OCI-LY7 (cell line): ENCODE measurements at regions not wholly inside any gene's neighbourhood (a gene's known extent, or its start where the extent isn't known, plus 50 kb on each side); places are given as distances from the start of the nearest gene placed in this dataset.

ENCODE experiments used
- BruUV-seq: library from RNA; stranded (reverse); fragments of 400-500 nt; replicated peaks from 2 replicates; lab custom pipeline; 2021; lab: Mats Ljungman, UMichigan
- CTCF ChIA-PET: fragments of 300-600 bp; sonication (Branson Sonifier 250); formaldehyde crosslinking; loops from one replicate; lab custom pipeline; 2022; ENCODE audit warnings: antibody characterized with exemption; ENCODE audit not compliant: unreplicated experiment; lab: Charles Lee
- POLR2A ChIA-PET: fragments of 300-600 bp; sonication (Branson Sonifier 250); formaldehyde crosslinking; loops from one replicate; lab custom pipeline; 2022; ENCODE audit warnings: antibody characterized with exemption; lab: Charles Lee
- DNase-seq: peaks from one replicate; pipeline ENCODE4 v3.0.0-alpha.2; 2015; ENCODE audit warnings: low spot score
- H2AFZ ChIP-seq: fragments of 200-600 bp; sonication (generic), shearing (Covaris generic); 2 replicates; pipeline ENCODE4 v1.6.1; 2014; ENCODE audit warnings: mild to moderate bottlenecking, antibody characterized with exemption, low read length, moderate library complexity
- H3K27ac ChIP-seq: fragments of 200-600 bp; sonication (generic); 2 replicates; pipeline ENCODE4 v1.5.1; 2014; ENCODE audit warnings: mixed run types, low read depth, mild to moderate bottlenecking, moderate library complexity, low read length, inconsistent platforms; ENCODE audit not compliant: poor library complexity, severe bottlenecking
- H3K36me3 ChIP-seq: fragments of 200-600 bp; sonication (generic); 2 replicates; pipeline ENCODE4 v1.6.1; 2014; ENCODE audit warnings: mild to moderate bottlenecking, antibody characterized with exemption, low read length, moderate library complexity, mixed read lengths; ENCODE audit not compliant: insufficient read depth
- H3K4me1 ChIP-seq: fragments of 200-600 bp; sonication (generic); 2 replicates; pipeline ENCODE4 v1.5.1; 2014; ENCODE audit warnings: mild to moderate bottlenecking, low read length; ENCODE audit not compliant: insufficient read depth, poor library complexity, severe bottlenecking
- H3K4me2 ChIP-seq: fragments of 200-600 bp; sonication (generic); 2 replicates; pipeline ENCODE4 v1.6.1; 2014; ENCODE audit warnings: mild to moderate bottlenecking, low read length
- H3K4me3 ChIP-seq: fragments of 200-600 bp; sonication (generic); 2 replicates; pipeline ENCODE4 v1.5.1; 2014; ENCODE audit warnings: mild to moderate bottlenecking, low read depth, low read length; ENCODE audit not compliant: poor library complexity, severe bottlenecking
- H3K79me2 ChIP-seq: fragments of 200-600 bp; sonication (generic); 2 replicates; pipeline ENCODE4 v1.6.1; 2016; ENCODE audit warnings: low read depth, mild to moderate bottlenecking, low read length, moderate library complexity, mixed read lengths; ENCODE audit not compliant: insufficient read depth
- H3K9me2 ChIP-seq: fragments of 200-600 bp; sonication (generic); 2 replicates; pipeline ENCODE4 v1.6.1; 2016; ENCODE audit warnings: mild to moderate bottlenecking, low read length, mixed read lengths; ENCODE audit not compliant: insufficient read depth
- H3K9me3 ChIP-seq: fragments of 200-600 bp; sonication (generic); 2 replicates; pipeline ENCODE4 v1.6.1; 2014; ENCODE audit warnings: mild to moderate bottlenecking, mixed run types, low read length, mixed read lengths
- H4K20me1 ChIP-seq: fragments of 200-600 bp; sonication (generic); 2 replicates; pipeline ENCODE4 v1.6.1; 2014; ENCODE audit warnings: mild to moderate bottlenecking, antibody characterized with exemption, low read length, moderate library complexity, mixed read lengths; ENCODE audit not compliant: insufficient read depth
- CTCF ChIP-seq: fragments of 200-600 bp; sonication (generic); conservative IDR thresholded peaks from 2 replicates; pipeline ENCODE4 v1.5.1; 2014; ENCODE audit warnings: mild to moderate bottlenecking, antibody characterized with exemption, low read length, moderate library complexity, mixed read lengths
- EZH2phosphoT487 ChIP-seq: fragments of 200-600 bp; sonication (generic); IDR thresholded peaks from 2 replicates; pipeline ENCODE4 v1.6.1; 2018; ENCODE audit warnings: low read depth, borderline replicate concordance, mild to moderate bottlenecking, mixed run types, antibody characterized with exemption, low read length, moderate library complexity, mixed read lengths
- intact Hi-C: fragments of 100-400 bp; cut with micrococcal nuclease; formaldehyde crosslinking; loops from one replicate; pipeline ENCODE4 v1.10.0; 2022; ENCODE audit not compliant: unreplicated experiment

DNA sequence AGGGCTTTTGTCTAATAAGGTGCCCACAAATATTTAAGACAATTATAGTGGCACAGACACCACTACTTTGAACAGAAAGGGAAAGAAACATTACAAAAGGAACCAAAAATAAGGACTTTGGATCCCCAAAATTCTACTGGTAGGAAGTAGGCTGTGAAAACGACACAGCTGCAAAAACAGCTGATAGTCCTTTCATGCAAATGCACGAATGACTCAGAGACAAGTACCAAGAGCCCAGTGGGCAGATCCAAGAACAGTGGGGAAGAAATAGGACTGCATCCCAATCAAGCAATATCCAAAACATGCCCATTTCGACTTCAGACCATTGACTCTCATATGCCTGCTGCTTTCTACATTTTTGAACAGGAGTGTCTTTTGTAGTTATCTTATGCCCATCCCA lies 269.4 kb upstream of the NBEA start:
- Histone ChIP-seq H3K9me3 (no peaks in the 10 kb centered on the region), H3K9me2 (no peaks in the 10 kb centered on the region), H3K79me2 (no peaks in the 10 kb centered on the region), H3K27ac (no peak overlapping the region), H3K4me2 (no peak overlapping the region), H3K4me1 (no peaks in the 10 kb centered on the region), H4K20me1 (no peaks in the 10 kb centered on the region), H3K36me3 (no peaks in the 10 kb centered on the region), H2AFZ (no peak overlapping the region), H3K4me3 (no peak overlapping the region)
- TF ChIP-seq EZH2phosphoT487 (no peak), CTCF (no peak)
- ChIA-PET CTCF (no interaction called here), POLR2A (interaction anchor here (0.6 kb wide), 1 partner anchor 309 kb away, joined by 3 read pairs; no protein-coding TSS in a partner anchor)
- intact Hi-C loops = loop anchor here (2.0 kb wide), 1 partner anchor 68 kb away; no protein-coding TSS in a partner anchor
- no peak for DNase-seq
- BruUV-seq = no TSS peak

DNA sequence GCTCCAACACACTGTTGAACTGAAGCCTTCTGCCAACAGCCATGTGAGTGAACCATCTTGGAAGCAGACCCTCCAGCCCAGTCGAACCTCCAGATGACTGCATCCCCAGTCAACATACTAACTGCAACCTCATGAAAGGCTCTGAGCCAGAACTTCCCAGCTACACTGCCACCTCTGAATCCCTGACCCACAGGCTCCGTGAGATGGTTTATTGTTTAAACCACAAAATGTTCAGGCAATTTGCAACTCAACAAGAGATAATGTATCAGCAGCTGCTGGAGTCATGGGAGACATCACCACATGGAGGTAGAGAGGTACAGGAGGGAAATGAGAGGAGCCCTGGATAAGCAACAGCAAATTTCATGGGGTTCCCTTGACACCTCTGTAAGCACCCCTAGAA lies 266.4 kb upstream of the NBEA start:
- no peaks in the 10 kb centered on the region for H3K9me2 ChIP-seq
- BruUV-seq = no TSS peak

More for the DNA sequence above, 266.4 kb upstream of the NBEA start:
- ChIA-PET POLR2A (interaction anchor here (0.8 to 1.2 kb wide), 2 partner anchors 9 to 20 kb away, joined by 3 read pairs; no protein-coding TSS in a partner anchor), CTCF (no interaction called here)
- no peak for TF ChIP-seq CTCF
- TF ChIP-seq EZH2phosphoT487 = no peak
- intact Hi-C loops = no loop called here
- Histone ChIP-seq H3K27ac (no peak overlapping the region), H3K9me3 (no peaks in the 10 kb centered on the region), H3K79me2 (no peaks in the 10 kb centered on the region), H3K36me3 (no peaks in the 10 kb centered on the region), H3K4me2 (no peak overlapping the region), H3K4me1 (no peaks in the 10 kb centered on the region), H4K20me1 (no peaks in the 10 kb centered on the region), H2AFZ (no peak overlapping the region), H3K4me3 (no peak overlapping the region)
- DNase-seq = no peak
